SK-N-SH (cell line): ENCODE measurements at regions not wholly inside any gene's neighbourhood (a gene's known extent, or its start where the extent isn't known, plus 50 kb on each side); places are given as distances from the start of the nearest gene placed in this dataset.

Experiments used
- CTCF ChIA-PET: fragments of 300-600, 350-600 bp; formaldehyde crosslinking; extraction: SDS; loops from one replicate; lab custom pipeline; 2021; lab: Yijun Ruan, JAX
- POLR2A ChIA-PET: fragments of 350-600 bp; sonication (Branson Sonifier 250); formaldehyde crosslinking; extraction: SDS; loops from one replicate; lab custom pipeline; 2020; ENCODE audit warnings: antibody characterized with exemption, inconsistent platforms; lab: Yijun Ruan, JAX
- DNase-seq: peaks from one replicate; pipeline ENCODE4 v3.0.0; 2012
- H2AFZ ChIP-seq: fragments of 200-600 bp; sonication (generic); 2 replicates; pipeline ENCODE4 v1.8.1; 2016; ENCODE audit warnings: antibody characterized with exemption, mild to moderate bottlenecking, low read depth
- H3F3A ChIP-seq: fragments of 200-600 bp; sonication (generic); replicated peaks from 2 replicates; pipeline ENCODE3; 2016; ENCODE audit warnings: antibody characterized with exemption, mild to moderate bottlenecking; ENCODE audit not compliant: insufficient read depth
- H3K27ac ChIP-seq, 2 experiments: fragments of 200-500 bp in 1 of 2; fragments of 200-600 bp in 1 of 2; sonication (Bioruptor generic) in 1 of 2; sonication (generic), shearing (Covaris generic) in 1 of 2; 2 replicates each; pipeline versions ENCODE4 v1.5.1 to v1.6.1; 2014 to 2016; ENCODE audit warnings: low read depth in 2 of 2, inconsistent platforms in 1 of 2, low read length in 1 of 2, mild to moderate bottlenecking in 1 of 2, mixed read lengths in 1 of 2
- H3K27me3 ChIP-seq: fragments of 200-600 bp; sonication (generic), shearing (Covaris generic); 2 replicates; pipeline ENCODE4 v1.6.1; 2016; ENCODE audit warnings: mixed run types; ENCODE audit not compliant: insufficient read depth
- H3K36me3 ChIP-seq, 2 experiments: fragments of 200-500 bp in 1 of 2; fragments of 200-600 bp in 1 of 2; sonication (Bioruptor generic) in 1 of 2; sonication (generic) in 1 of 2; replicated peaks in 1 of 2; 2 replicates each; pipeline versions ENCODE3 to v1.5.1; 2014 to 2016; ENCODE audit warnings: low read length in 1 of 2, mild to moderate bottlenecking in 1 of 2; ENCODE audit not compliant: insufficient read depth in 2 of 2, control insufficient read depth in 1 of 2
- H3K4me1 ChIP-seq, 2 experiments: fragments of 200-500 bp in 1 of 2; fragments of 200-600 bp in 1 of 2; sonication (Bioruptor generic) in 1 of 2; sonication (generic), shearing (Covaris generic) in 1 of 2; 2 replicates each; pipeline versions ENCODE4 v1.5.1 to v1.6.1; 2014 to 2016; ENCODE audit warnings: low read depth in 1 of 2, low read length in 1 of 2, mixed run types in 1 of 2; ENCODE audit not compliant: insufficient read depth in 2 of 2, control insufficient read depth in 1 of 2
- H3K4me2 ChIP-seq: fragments of 200-600 bp; sonication (generic), shearing (Covaris generic); 2 replicates; pipeline ENCODE4 v1.6.1; 2017; ENCODE audit warnings: mixed run types
- H3K4me3 ChIP-seq, 2 experiments: fragments of 200-500 bp in 1 of 2; fragments of 200-600 bp in 1 of 2; sonication (Bioruptor generic) in 1 of 2; sonication (generic), shearing (Covaris generic) in 1 of 2; 2 replicates each; pipeline versions ENCODE4 v1.5.1 to v1.8.1; 2014 to 2016; ENCODE audit warnings: low read depth in 2 of 2, inconsistent platforms in 1 of 2, low read length in 1 of 2, mild to moderate bottlenecking in 1 of 2, mixed read lengths in 1 of 2, moderate library complexity in 1 of 2
- H3K79me2 ChIP-seq: fragments of 200-600 bp; sonication (generic); 2 replicates; pipeline ENCODE4 v1.8.1; 2017; ENCODE audit warnings: mild to moderate bottlenecking; ENCODE audit not compliant: insufficient read depth
- H3K9ac ChIP-seq: fragments of 200-600 bp; sonication (generic); 2 replicates; pipeline ENCODE4 v1.6.1; 2017; ENCODE audit warnings: mixed run types
- H3K9me2 ChIP-seq: fragments of 200-600 bp; sonication (generic); 2 replicates; pipeline ENCODE4 v1.6.1; 2017; ENCODE audit warnings: mixed run types
- H3K9me3 ChIP-seq: fragments of 200-600 bp; sonication (generic); 2 replicates; pipeline ENCODE4 v1.6.1; 2017; ENCODE audit warnings: mixed run types, mild to moderate bottlenecking, moderate library complexity
- H4K20me1 ChIP-seq: fragments of 200-600 bp; sonication (generic); 2 replicates; pipeline ENCODE4 v1.6.1; 2017; ENCODE audit warnings: mild to moderate bottlenecking, mixed run types; ENCODE audit not compliant: insufficient read depth
- EP300 ChIP-seq, 2 experiments: IDR thresholded peaks; 2 replicates each; pipeline versions ENCODE4 v1.4.0 to v1.6.1; 2012; ENCODE audit warnings: borderline replicate concordance in 1 of 2, low read depth in 1 of 2, low read length in 1 of 2
- FOSL2 ChIP-seq: IDR thresholded peaks from 2 replicates; pipeline ENCODE4 v1.4.0; 2012; ENCODE audit warnings: low read depth, mild to moderate bottlenecking, moderate library complexity, borderline replicate concordance
- FOXJ3 ChIP-seq: sonication (generic); formaldehyde crosslinking; IDR thresholded peaks from 2 replicates; pipeline ENCODE4 v1.5.1; 2020; ENCODE audit warnings: mild to moderate bottlenecking, missing genetic modification reagents
- GABPA ChIP-seq: IDR thresholded peaks from 2 replicates; pipeline ENCODE4 v1.4.0; 2012; ENCODE audit warnings: low read depth, mild to moderate bottlenecking
- IRF3 ChIP-seq: fragments of 150-350 bp; IDR thresholded peaks from 2 replicates; pipeline ENCODE4 v1.6.1; 2016; ENCODE audit warnings: mild to moderate bottlenecking, low read depth, low read length
- JUND ChIP-seq: IDR thresholded peaks from 2 replicates; pipeline ENCODE4 v1.4.0; 2012
- NRF1 ChIP-seq: IDR thresholded peaks from 2 replicates; pipeline ENCODE4 v1.6.1; 2012; ENCODE audit warnings: low read depth, mild to moderate bottlenecking, low read length
- POLR2AphosphoS5 ChIP-seq: IDR thresholded peaks from 2 replicates; pipeline ENCODE4 v1.6.1; 2012; ENCODE audit warnings: low read depth, low read length
- RAD21 ChIP-seq: IDR thresholded peaks from 2 replicates; pipeline ENCODE4 v1.6.1; 2012; ENCODE audit warnings: mild to moderate bottlenecking, low read length
- RFX5 ChIP-seq: IDR thresholded peaks from 2 replicates; pipeline ENCODE4 v1.6.1; 2012; ENCODE audit warnings: mild to moderate bottlenecking, improper control_type of control experiment, low read length
- RXRA ChIP-seq: IDR thresholded peaks from 2 replicates; pipeline ENCODE4 v1.4.0; 2012; ENCODE audit warnings: low read depth, mild to moderate bottlenecking, borderline replicate concordance
- SIN3A ChIP-seq: IDR thresholded peaks from 2 replicates; pipeline ENCODE4 v1.6.1; 2012; ENCODE audit warnings: low read depth, mild to moderate bottlenecking, low read length, moderate library complexity, borderline replicate concordance
- SMC3 ChIP-seq: IDR thresholded peaks from 2 replicates; pipeline ENCODE4 v1.6.1; 2012; ENCODE audit warnings: low read depth, low read length, improper control_type of control experiment
- TCF12 ChIP-seq: IDR thresholded peaks from 2 replicates; pipeline ENCODE4 v1.4.0; 2012
- TEAD4 ChIP-seq: IDR thresholded peaks from 2 replicates; pipeline ENCODE4 v1.4.0; 2012; ENCODE audit warnings: mild to moderate bottlenecking, borderline replicate concordance; ENCODE audit not compliant: insufficient read depth
- USF1 ChIP-seq: IDR thresholded peaks from 2 replicates; pipeline ENCODE4 v1.4.0; 2012; ENCODE audit warnings: low read depth, borderline replicate concordance
- USF2 ChIP-seq: fragments of 150-350 bp; IDR thresholded peaks from 2 replicates; pipeline ENCODE4 v1.6.1; 2017; ENCODE audit warnings: antibody characterized with exemption, low read length, low read depth, borderline replicate concordance
- YY1 ChIP-seq: IDR thresholded peaks from 2 replicates; pipeline ENCODE4 v1.4.0; 2012; ENCODE audit warnings: low read depth, mild to moderate bottlenecking
- WGBS: methylation state at CpG from one replicate; pipeline ENCODE4 v1.1.6; 2017; ENCODE audit warnings: low lambda C conversion rate; 5-methylcytosine and 5-hydroxymethylcytosine counted together
- TF ChIP-seq, protein P1 (sequence below): IDR thresholded peaks from 2 replicates; pipeline ENCODE4 v1.6.1; 2012; ENCODE audit warnings: mild to moderate bottlenecking, low read depth, low read length, moderate library complexity
- TF ChIP-seq, protein P2 (sequence below): IDR thresholded peaks from 2 replicates; pipeline ENCODE4 v1.4.0; 2012; ENCODE audit warnings: low read depth, borderline replicate concordance

- H3K9ac ChIP-seq: no peak overlapping the region
- H3F3A ChIP-seq: no peaks in the 10 kb centered on the region
- no peaks in the 10 kb centered on the region for H4K20me1 ChIP-seq
- ChIA-PET CTCF (no interaction called here), POLR2A (no interaction called here)
- H3K27me3 ChIP-seq: no peaks in the 10 kb centered on the region
- no peaks in the 10 kb centered on the region for H3K9me3 ChIP-seq
- TF ChIP-seq USF2: no peak
- TF ChIP-seq SMC3: no peak
- TF ChIP-seq FOXJ3 (CRISPR knock-in tag): no peak
- TF ChIP-seq POLR2AphosphoS5: no peak
- TF ChIP-seq FOSL2: no peak
- no peak for TF ChIP-seq TCF12
- TF ChIP-seq TEAD4: no peak
- no peak for TF ChIP-seq YY1
- no peak for TF ChIP-seq IRF3
- TF ChIP-seq EP300 (IDR thresholded peaks at IDR 0.05; ENCODE audit: borderline replicate concordance in 1 of 2, low read depth in 1 of 2, low read length in 1 of 2): no peak
- TF ChIP-seq RFX5: no peak
- no peak for TF ChIP-seq RXRA
- no peak for TF ChIP-seq SIN3A
- no peak for TF ChIP-seq RAD21
- no peak for TF ChIP-seq USF1
- no peak for TF ChIP-seq JUND
- TF ChIP-seq, protein P1, sequence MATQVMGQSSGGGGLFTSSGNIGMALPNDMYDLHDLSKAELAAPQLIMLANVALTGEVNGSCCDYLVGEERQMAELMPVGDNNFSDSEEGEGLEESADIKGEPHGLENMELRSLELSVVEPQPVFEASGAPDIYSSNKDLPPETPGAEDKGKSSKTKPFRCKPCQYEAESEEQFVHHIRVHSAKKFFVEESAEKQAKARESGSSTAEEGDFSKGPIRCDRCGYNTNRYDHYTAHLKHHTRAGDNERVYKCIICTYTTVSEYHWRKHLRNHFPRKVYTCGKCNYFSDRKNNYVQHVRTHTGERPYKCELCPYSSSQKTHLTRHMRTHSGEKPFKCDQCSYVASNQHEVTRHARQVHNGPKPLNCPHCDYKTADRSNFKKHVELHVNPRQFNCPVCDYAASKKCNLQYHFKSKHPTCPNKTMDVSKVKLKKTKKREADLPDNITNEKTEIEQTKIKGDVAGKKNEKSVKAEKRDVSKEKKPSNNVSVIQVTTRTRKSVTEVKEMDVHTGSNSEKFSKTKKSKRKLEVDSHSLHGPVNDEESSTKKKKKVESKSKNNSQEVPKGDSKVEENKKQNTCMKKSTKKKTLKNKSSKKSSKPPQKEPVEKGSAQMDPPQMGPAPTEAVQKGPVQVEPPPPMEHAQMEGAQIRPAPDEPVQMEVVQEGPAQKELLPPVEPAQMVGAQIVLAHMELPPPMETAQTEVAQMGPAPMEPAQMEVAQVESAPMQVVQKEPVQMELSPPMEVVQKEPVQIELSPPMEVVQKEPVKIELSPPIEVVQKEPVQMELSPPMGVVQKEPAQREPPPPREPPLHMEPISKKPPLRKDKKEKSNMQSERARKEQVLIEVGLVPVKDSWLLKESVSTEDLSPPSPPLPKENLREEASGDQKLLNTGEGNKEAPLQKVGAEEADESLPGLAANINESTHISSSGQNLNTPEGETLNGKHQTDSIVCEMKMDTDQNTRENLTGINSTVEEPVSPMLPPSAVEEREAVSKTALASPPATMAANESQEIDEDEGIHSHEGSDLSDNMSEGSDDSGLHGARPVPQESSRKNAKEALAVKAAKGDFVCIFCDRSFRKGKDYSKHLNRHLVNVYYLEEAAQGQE: no peak
- TF ChIP-seq NRF1: no peak
- no peak for TF ChIP-seq GABPA
- TF ChIP-seq, protein P2, sequence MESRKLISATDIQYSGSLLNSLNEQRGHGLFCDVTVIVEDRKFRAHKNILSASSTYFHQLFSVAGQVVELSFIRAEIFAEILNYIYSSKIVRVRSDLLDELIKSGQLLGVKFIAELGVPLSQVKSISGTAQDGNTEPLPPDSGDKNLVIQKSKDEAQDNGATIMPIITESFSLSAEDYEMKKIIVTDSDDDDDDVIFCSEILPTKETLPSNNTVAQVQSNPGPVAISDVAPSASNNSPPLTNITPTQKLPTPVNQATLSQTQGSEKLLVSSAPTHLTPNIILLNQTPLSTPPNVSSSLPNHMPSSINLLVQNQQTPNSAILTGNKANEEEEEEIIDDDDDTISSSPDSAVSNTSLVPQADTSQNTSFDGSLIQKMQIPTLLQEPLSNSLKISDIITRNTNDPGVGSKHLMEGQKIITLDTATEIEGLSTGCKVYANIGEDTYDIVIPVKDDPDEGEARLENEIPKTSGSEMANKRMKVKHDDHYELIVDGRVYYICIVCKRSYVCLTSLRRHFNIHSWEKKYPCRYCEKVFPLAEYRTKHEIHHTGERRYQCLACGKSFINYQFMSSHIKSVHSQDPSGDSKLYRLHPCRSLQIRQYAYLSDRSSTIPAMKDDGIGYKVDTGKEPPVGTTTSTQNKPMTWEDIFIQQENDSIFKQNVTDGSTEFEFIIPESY: no peak
- H3K79me2 ChIP-seq: no peaks in the 10 kb centered on the region
- no peak overlapping the region for H3K27ac ChIP-seq
- H3K9me2 ChIP-seq: no peaks in the 10 kb centered on the region
- no peak overlapping the region for H2AFZ ChIP-seq
- 34% methylated on average over 1 of the region's 1 CpG for WGBS
- no peak for DNase-seq
- no peaks in the 10 kb centered on the region for H3K4me1 ChIP-seq
- H3K4me2 ChIP-seq: no peak overlapping the region
- no peak overlapping the region for H3K4me3 ChIP-seq
- no peaks in the 10 kb centered on the region for H3K36me3 ChIP-seq
Measured at GRCh38 chr3:59546522-59546921, 496.7 kb upstream of the CFAP20DC start.
